ENCODE measurements at regions not wholly inside any gene's neighbourhood (a gene's known extent, or its start where the extent isn't known, plus 50 kb on each side); places are given as distances from the start of the nearest gene placed in this dataset.
"Not testable (repeated sequence)": the region's sequence is repeated elsewhere in the genome, so short reads cannot be mapped to it uniquely, and the experiment has no call there.

- no peak for DNase-seq
Measured at GRCh38 chr5:101455851-101456250, 552.8 kb upstream of the ST8SIA4 start.

- no peak for DNase-seq
Measured at GRCh38 chr5:101455048-101455447, 552.0 kb upstream of the ST8SIA4 start.

- DNase-seq = not testable (repeated sequence)
Measured at GRCh38 chr5:101442281-101442680, 539.2 kb upstream of the ST8SIA4 start.

GRCh38 chr5:101440173-101440572, 537.1 kb upstream of the ST8SIA4 start:
- no peak for DNase-seq

- DNase-seq = no peak
Measured at GRCh38 chr5:101437351-101437750, 534.3 kb upstream of the ST8SIA4 start.

GRCh38 chr5:101435768-101436167, 532.7 kb upstream of the ST8SIA4 start:
- DNase-seq = no peak

GRCh38 chr5:101431201-101431600, 528.1 kb upstream of the ST8SIA4 start:
- DNase-seq = no peak

- DNase-seq = no peak
Measured at GRCh38 chr5:101430551-101430950, 527.5 kb upstream of the ST8SIA4 start.

- DNase-seq = no peak
Measured at GRCh38 chr5:101429241-101429640, 526.2 kb upstream of the ST8SIA4 start.

GRCh38 chr5:101425339-101425859, 522.3 kb upstream of the ST8SIA4 start:
- no peak for DNase-seq

- DNase-seq = no peak
Measured at GRCh38 chr5:101424530-101425175, 521.6 kb upstream of the ST8SIA4 start.

- no peak for DNase-seq
Measured at GRCh38 chr5:101418713-101419118, 515.6 kb upstream of the ST8SIA4 start.

- DNase-seq = no peak
Measured at GRCh38 chr5:101404531-101404930, 501.4 kb upstream of the ST8SIA4 start.

- no peak for DNase-seq
Measured at GRCh38 chr5:101393795-101394450, 490.8 kb upstream of the ST8SIA4 start.

- no peak for DNase-seq
Measured at GRCh38 chr5:101390151-101390908, 487.2 kb upstream of the ST8SIA4 start.

- no peak for DNase-seq
Measured at GRCh38 chr5:101385276-101385675, 482.2 kb upstream of the ST8SIA4 start.

- no peak for DNase-seq
Measured at GRCh38 chr5:101370181-101370580, 467.1 kb upstream of the ST8SIA4 start.

- DNase-seq = no peak
Measured at GRCh38 chr5:101364469-101364868, 461.4 kb upstream of the ST8SIA4 start.

GRCh38 chr5:101362067-101362466, 459.0 kb upstream of the ST8SIA4 start:
- no peak for DNase-seq

- no peak for DNase-seq
Measured at GRCh38 chr5:101346906-101347305, 443.8 kb upstream of the ST8SIA4 start.

- DNase-seq = no peak
Measured at GRCh38 chr5:101346447-101346846, 443.4 kb upstream of the ST8SIA4 start.

- DNase-seq = no peak
Measured at GRCh38 chr5:101338226-101338625, 435.1 kb upstream of the ST8SIA4 start.

GRCh38 chr5:101327816-101328215, 424.7 kb upstream of the ST8SIA4 start:
- DNase-seq = no peak

GRCh38 chr5:101326766-101327165, 423.7 kb upstream of the ST8SIA4 start:
- DNase-seq = no peak
